GM23338 (cell line): ENCODE measurements at regions not wholly inside any gene's neighbourhood (a gene's known extent, or its start where the extent isn't known, plus 50 kb on each side); places are given as distances from the start of the nearest gene placed in this dataset.

ENCODE experiments used
- CREB1 ChIP-seq: fragments of 250-450 bp; sonication (Bioruptor Pico); IDR thresholded peaks from 2 replicates; pipeline ENCODE4 v1.5.0; 2020; ENCODE audit warnings: low read depth, mild to moderate bottlenecking, moderate library complexity
- EZH2 ChIP-seq: fragments of 200-600 bp; sonication (generic); IDR thresholded peaks from one replicate; pipeline ENCODE4 v1.8.0; 2017; ENCODE audit warnings: antibody characterized with exemption, mild to moderate bottlenecking, low read depth; ENCODE audit not compliant: unreplicated experiment
- EZH2phosphoT487 ChIP-seq: fragments of 200-600 bp; sonication (generic); IDR thresholded peaks from one replicate; pipeline ENCODE4 v1.8.1; 2018; ENCODE audit warnings: antibody characterized with exemption; ENCODE audit not compliant: unreplicated experiment
- POLR2AphosphoS5 ChIP-seq: IDR thresholded peaks from 2 replicates; pipeline ENCODE4 v1.6.1; 2016; ENCODE audit warnings: antibody characterized with exemption, low read depth
- REST ChIP-seq: IDR thresholded peaks from one replicate; pipeline ENCODE4 v1.6.1; 2018; ENCODE audit warnings: antibody characterized with exemption; ENCODE audit not compliant: unreplicated experiment
- ZNF114 ChIP-seq: fragments of 250-450 bp; sonication (Bioruptor Pico); IDR thresholded peaks from 2 replicates; pipeline ENCODE4 v1.5.0; 2020; ENCODE audit warnings: mild to moderate bottlenecking, moderate library complexity
- ZNF331 ChIP-seq: fragments of 250-450 bp; sonication (Bioruptor Pico); IDR thresholded peaks from 2 replicates; pipeline ENCODE4 v1.5.0; 2020; ENCODE audit warnings: low read depth, mild to moderate bottlenecking, moderate library complexity
- ZNF462 ChIP-seq: fragments of 250-450 bp; sonication (Bioruptor Pico); IDR thresholded peaks from 2 replicates; pipeline ENCODE4 v1.5.0; 2020; ENCODE audit warnings: mild to moderate bottlenecking, moderate library complexity
- TF ChIP-seq, protein P1 (sequence below), 2 experiments: fragments of 200-600 bp in 1 of 2; sonication (generic) in 1 of 2; conservative IDR thresholded peaks; 2 replicates each; pipeline versions ENCODE4 v1.5.1 to v1.6.1; 2016 to 2017; ENCODE audit warnings: antibody characterized with exemption in 2 of 2, low read depth in 2 of 2, mild to moderate bottlenecking in 2 of 2, moderate library complexity in 1 of 2
- TF ChIP-seq, protein P2 (sequence below): IDR thresholded peaks from 2 replicates; pipeline ENCODE4 v1.6.1; 2016; ENCODE audit warnings: antibody characterized with exemption

DNA sequence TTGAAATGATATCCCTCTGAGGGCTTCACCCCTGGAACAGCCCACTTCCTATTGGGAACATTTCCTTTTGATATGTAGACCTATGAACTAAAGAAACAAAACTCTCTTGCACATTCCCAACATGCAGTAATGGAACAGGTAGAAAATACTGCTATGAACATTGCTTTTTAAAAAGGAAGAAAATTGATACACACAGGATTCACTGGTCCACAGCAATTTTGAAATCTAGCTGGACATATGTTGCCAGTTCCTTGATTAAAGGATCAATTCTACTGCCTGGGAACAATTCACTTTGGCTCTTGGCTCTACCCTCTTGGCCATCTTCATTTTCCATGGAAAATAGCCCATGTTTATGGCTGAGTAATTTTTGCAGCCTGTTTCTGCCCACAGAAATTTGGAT is 74.9 kb upstream of the ZNF280D start:
- TF ChIP-seq, protein P1, sequence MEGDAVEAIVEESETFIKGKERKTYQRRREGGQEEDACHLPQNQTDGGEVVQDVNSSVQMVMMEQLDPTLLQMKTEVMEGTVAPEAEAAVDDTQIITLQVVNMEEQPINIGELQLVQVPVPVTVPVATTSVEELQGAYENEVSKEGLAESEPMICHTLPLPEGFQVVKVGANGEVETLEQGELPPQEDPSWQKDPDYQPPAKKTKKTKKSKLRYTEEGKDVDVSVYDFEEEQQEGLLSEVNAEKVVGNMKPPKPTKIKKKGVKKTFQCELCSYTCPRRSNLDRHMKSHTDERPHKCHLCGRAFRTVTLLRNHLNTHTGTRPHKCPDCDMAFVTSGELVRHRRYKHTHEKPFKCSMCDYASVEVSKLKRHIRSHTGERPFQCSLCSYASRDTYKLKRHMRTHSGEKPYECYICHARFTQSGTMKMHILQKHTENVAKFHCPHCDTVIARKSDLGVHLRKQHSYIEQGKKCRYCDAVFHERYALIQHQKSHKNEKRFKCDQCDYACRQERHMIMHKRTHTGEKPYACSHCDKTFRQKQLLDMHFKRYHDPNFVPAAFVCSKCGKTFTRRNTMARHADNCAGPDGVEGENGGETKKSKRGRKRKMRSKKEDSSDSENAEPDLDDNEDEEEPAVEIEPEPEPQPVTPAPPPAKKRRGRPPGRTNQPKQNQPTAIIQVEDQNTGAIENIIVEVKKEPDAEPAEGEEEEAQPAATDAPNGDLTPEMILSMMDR (conservative IDR thresholded peaks at IDR 0.05; ENCODE audit: low read depth in 2 of 2) = no peak
- TF ChIP-seq CREB1 (no peak), EZH2 (no peak), ZNF462 (CRISPR knock-in tag) (no peak), EZH2phosphoT487 (no peak), ZNF114 (CRISPR knock-in tag) (no peak), POLR2AphosphoS5 (no peak), ZNF331 (CRISPR knock-in tag) (no peak), REST (no peak)
- TF ChIP-seq, protein P2, sequence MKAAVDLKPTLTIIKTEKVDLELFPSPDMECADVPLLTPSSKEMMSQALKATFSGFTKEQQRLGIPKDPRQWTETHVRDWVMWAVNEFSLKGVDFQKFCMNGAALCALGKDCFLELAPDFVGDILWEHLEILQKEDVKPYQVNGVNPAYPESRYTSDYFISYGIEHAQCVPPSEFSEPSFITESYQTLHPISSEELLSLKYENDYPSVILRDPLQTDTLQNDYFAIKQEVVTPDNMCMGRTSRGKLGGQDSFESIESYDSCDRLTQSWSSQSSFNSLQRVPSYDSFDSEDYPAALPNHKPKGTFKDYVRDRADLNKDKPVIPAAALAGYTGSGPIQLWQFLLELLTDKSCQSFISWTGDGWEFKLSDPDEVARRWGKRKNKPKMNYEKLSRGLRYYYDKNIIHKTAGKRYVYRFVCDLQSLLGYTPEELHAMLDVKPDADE = no peak
